ENCODE measurements at regions not wholly inside any gene's neighbourhood (a gene's known extent, or its start where the extent isn't known, plus 50 kb on each side); places are given as distances from the start of the nearest gene placed in this dataset.

DNA sequence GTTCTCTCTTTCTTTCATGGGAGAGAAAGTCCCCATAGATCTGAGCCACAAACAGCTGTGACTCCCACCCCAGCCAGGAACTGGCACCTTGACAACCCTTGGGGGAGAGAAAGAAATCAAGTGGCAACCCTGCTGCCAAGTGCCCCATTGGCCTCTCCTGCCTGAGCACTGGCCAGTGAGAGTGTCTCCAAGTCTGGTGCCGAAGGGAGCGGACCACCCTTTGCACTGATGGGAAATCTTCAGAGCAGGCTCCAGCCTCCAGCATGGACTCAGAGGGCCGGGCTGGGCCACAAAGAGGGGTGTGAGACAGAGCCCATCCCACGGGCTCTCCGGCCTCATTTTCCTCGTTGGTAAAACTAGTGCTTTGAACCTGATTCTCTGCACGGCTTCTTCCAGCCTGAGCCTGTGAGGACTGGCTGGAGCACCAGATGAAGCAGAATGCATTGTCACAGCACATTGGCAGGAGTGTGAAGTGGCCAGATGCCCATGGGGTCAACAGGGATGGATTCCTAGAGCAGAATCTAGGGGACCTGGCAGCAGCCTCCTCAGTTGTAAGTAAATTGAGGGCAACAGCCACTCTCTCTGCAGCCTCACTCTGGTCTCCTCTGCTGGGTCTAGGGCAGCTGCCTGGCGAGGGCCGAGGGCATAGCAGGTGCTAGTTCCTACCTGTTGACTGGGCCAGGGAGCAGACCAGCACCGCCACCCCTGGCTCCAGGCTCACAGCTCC lies 81.4 kb downstream of the TRIM29 start:
- no peak for TF ChIP-seq CTCF (IDR thresholded peaks at IDR 0.05; ENCODE audit: poor library complexity, severe bottlenecking)
- no peak for TF ChIP-seq POLR2AphosphoS5 (IDR thresholded peaks at IDR 0.05)
- no peak for TF ChIP-seq TAF1 (IDR thresholded peaks at IDR 0.05; ENCODE audit: low read depth)
